22Rv1 (cell line): ENCODE measurements at regions not wholly inside any gene's neighbourhood (a gene's known extent, or its start where the extent isn't known, plus 50 kb on each side); places are given as distances from the start of the nearest gene placed in this dataset.
A peak's percentile ranks its signal among the peaks of the same experiment; 100 is the strongest.

Experiments used
- H3K27ac ChIP-seq: fragments of 450-650 bp; 2 replicates; pipeline ENCODE4 v1.5.1; 2017
- CTCF ChIP-seq: fragments of 450-650 bp; IDR thresholded peaks from 2 replicates; pipeline ENCODE4 v1.5.1; 2017; ENCODE audit warnings: mild to moderate bottlenecking
- ZFX ChIP-seq: fragments of 450-650 bp; IDR thresholded peaks from 2 replicates; pipeline ENCODE4 v1.6.1; 2017; ENCODE audit warnings: antibody characterized with exemption, borderline replicate concordance

- TF ChIP-seq CTCF (no peak), ZFX (no peak)
- no peak overlapping the region for H3K27ac ChIP-seq
Observed at GRCh38 chr3:182592747-182593146, 200.6 kb upstream of the ATP11B start.

GRCh38 chr3:182596676-182597410 is 196.5 kb upstream of the ATP11B start:
- H3K27ac ChIP-seq = peak overlapping the region; percentile 41
- no peak for TF ChIP-seq ZFX
- no peak for TF ChIP-seq CTCF

- TF ChIP-seq ZFX (no peak), CTCF (no peak)
- H3K27ac ChIP-seq = peak overlapping the region; percentile 41
Observed at GRCh38 chr3:182597621-182598041, 195.7 kb upstream of the ATP11B start.

GRCh38 chr3:182601597-182601996 is 191.7 kb upstream of the ATP11B start:
- H3K27ac ChIP-seq = no peak overlapping the region
- TF ChIP-seq ZFX (no peak), CTCF (no peak)

GRCh38 chr3:182603501-182603900 is 189.8 kb upstream of the ATP11B start:
- TF ChIP-seq CTCF = no peak
- no peak for TF ChIP-seq ZFX
- H3K27ac ChIP-seq = no peak overlapping the region

- peak overlapping the region; percentile 61 for H3K27ac ChIP-seq
Observed at GRCh38 chr3:182605882-182606611, 187.3 kb upstream of the ATP11B start.

More at GRCh38 chr3:182605882-182606611, 187.3 kb upstream of the ATP11B start:
- no peak for TF ChIP-seq CTCF
- TF ChIP-seq ZFX = no peak
